ENCODE measurements at regions not wholly inside any gene's neighbourhood (a gene's known extent, or its start where the extent isn't known, plus 50 kb on each side); places are given as distances from the start of the nearest gene placed in this dataset.

GRCh38 chr21:32216293-32216692 is 62.6 kb downstream of the MIS18A start:
- no peak for DNase-seq

- no peak for DNase-seq
Observed at GRCh38 chr21:32215306-32215685, 63.6 kb downstream of the MIS18A start.

GRCh38 chr21:32214654-32215305 is 64.1 kb downstream of the MIS18A start:
- no peak for DNase-seq

- DNase-seq = no peak
Observed at GRCh38 chr21:32212116-32212515, 66.7 kb downstream of the MIS18A start.

- DNase-seq = no peak
Observed at GRCh38 chr21:32211306-32211705, 67.5 kb downstream of the MIS18A start.

- DNase-seq = no peak
Observed at GRCh38 chr21:32209580-32209979, 69.3 kb downstream of the MIS18A start.

- no peak for DNase-seq
Observed at GRCh38 chr21:32207406-32207716, 71.5 kb downstream of the MIS18A start.

GRCh38 chr21:32206631-32207405 is 72.0 kb downstream of the MIS18A start:
- DNase-seq = no peak

GRCh38 chr21:32203877-32204480 is 74.9 kb downstream of the MIS18A start:
- DNase-seq = no peak

GRCh38 chr21:32200029-32200428 is 78.8 kb downstream of the MIS18A start:
- no peak for DNase-seq

GRCh38 chr21:32198384-32198783 is 80.5 kb downstream of the MIS18A start:
- DNase-seq = no peak

- DNase-seq = no peak
Observed at GRCh38 chr21:32197896-32198295, 81.0 kb downstream of the MIS18A start.

- DNase-seq = no peak
Observed at GRCh38 chr21:32196001-32196400, 82.8 kb downstream of the MIS18A start.

- DNase-seq = no peak
Observed at GRCh38 chr21:32193098-32193465, 85.8 kb downstream of the MIS18A start.

- no peak for DNase-seq
Observed at GRCh38 chr21:32192291-32193097, 86.4 kb downstream of the MIS18A start.

- DNase-seq = no peak
Observed at GRCh38 chr21:32190493-32191144, 88.2 kb downstream of the MIS18A start.

GRCh38 chr21:32189688-32190483 is 89.0 kb downstream of the MIS18A start:
- no peak for DNase-seq

- DNase-seq = no peak
Observed at GRCh38 chr21:32186804-32187203, 92.0 kb downstream of the MIS18A start.

- DNase-seq = no peak
Observed at GRCh38 chr21:32185726-32186125, 93.1 kb downstream of the MIS18A start.

GRCh38 chr21:32185103-32185502 is 93.7 kb downstream of the MIS18A start:
- no peak for DNase-seq

- DNase-seq = no peak
Observed at GRCh38 chr21:32184485-32184884, 94.4 kb downstream of the MIS18A start.

GRCh38 chr21:32184065-32184464 is 94.8 kb downstream of the MIS18A start:
- no peak for DNase-seq
